ENCODE measurements at regions not wholly inside any gene's neighbourhood (a gene's known extent, or its start where the extent isn't known, plus 50 kb on each side); places are given as distances from the start of the nearest gene placed in this dataset.

DNA sequence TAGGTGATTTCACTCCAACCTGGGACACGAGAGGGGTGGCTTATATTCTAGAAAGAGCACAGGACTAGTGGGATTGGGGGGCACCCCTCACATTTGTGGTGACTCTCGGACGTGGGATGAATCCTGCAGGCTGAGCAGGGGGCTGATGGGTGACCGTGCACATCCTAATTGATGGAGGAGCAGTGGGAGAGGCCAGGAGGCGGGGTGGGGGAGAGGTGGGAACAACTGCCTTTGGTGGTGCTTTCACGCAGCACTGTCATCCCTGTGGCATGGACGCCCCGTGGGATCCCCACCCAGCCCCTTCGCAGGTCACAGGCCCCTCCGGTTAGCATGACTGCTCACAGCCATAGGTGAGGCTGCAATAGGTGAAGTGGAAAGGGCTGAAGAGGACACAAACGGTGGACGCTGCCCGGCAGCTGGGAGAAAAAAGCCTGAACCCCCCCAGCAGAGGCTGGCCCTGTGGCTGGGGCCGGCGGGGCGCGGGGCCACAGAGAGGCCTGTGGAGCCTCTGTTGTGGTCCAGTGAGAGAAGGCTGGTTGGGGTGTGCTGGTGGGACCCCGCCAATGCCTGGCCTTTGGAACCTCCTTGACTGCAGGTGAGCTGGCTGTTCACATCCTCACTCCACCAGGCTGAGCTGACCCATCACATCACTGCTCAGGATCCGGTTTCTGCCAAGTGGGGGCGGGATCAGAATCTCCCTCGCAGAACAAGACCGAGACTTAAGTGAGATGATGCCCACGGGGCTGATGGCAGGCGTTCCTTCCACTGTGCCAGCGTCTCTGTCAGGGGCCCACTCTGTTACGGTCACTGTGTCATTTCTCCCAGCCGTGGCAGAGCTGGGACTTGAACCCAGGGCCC, 325.4 kb downstream of the TEX29 start:
- no peak for DNase-seq (ENCODE audit: low spot score)

DNA sequence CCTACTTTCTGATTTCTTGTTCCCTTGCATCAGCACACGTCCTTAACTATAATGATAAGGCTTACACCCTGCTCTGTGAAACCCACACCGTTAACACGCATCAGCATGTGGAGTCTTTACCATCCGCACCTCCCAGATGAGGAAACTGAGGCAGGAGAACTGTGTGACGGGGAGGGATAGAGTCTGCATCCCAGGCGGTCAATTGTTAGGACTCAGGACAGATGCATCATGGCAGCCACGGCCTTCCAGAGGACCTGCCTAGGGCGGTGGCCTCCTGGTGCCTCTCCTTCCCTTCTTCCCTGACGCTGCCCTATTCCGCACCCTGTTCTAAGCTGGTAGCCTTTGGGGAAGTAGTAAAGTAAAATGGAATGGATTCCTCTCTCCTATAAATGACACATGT, 326.0 kb downstream of the TEX29 start:
- DNase-seq (ENCODE audit: low spot score), result no peak

DNA sequence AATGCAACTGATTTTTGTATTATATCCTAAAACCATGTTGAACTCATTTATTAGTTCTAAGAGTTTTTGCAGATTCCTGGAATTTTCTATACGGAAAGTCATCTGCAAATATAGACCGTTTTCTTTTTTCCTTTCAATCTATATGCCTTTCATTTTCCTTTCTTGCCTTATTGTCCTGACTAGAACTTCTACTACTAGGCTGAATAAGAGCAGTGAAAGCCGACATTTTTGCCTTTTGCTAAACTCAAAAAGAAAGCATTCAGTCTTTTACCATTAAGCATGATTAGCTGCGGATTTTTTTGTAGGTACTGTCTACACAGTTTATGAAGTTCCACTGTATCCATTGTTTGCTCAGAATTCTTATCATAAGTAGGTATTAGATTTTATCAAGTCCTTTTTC, 328.4 kb downstream of the TEX29 start:
- no peak for DNase-seq (ENCODE audit: low spot score)

DNA sequence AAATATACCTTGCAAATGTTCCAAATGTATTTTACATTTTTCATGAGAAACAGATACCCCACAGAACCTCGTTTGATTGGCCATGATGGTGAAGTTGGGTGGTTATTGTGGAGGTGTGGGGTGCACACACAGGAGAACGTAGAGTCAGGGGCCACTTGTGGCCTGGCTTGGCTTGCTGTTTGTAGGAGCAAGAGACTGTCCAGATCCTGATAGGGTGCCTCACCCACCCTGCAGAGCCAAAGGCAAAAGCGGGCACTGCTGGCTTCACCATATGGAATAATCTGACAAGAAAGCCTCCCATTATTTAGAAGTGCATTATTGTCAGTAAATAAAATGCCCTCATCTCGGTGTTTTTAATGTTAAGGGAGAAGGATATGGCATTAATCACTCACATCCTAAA, 330.2 kb downstream of the TEX29 start:
- DNase-seq (ENCODE audit: low spot score), result no peak

DNA sequence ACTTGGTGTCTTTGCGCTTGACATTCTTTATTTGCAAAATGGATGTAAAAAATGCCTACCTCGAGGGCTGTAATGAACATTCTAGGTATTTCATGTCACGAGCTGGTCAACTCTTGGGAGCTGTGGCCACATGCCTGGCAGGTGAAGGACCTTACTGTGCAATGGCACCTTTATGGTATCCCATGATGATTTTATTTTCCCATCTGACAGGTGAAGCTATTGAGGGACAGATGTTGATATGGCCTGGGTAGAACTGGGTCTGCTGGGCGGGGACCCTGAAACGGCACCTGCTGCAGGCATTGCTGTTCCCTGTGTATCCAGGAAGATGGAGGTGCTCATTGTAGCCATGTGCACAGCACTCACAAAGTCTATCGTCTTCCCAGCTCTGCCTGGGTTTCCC, 332.2 kb downstream of the TEX29 start:
- no peak for DNase-seq (ENCODE audit: low spot score)

DNA sequence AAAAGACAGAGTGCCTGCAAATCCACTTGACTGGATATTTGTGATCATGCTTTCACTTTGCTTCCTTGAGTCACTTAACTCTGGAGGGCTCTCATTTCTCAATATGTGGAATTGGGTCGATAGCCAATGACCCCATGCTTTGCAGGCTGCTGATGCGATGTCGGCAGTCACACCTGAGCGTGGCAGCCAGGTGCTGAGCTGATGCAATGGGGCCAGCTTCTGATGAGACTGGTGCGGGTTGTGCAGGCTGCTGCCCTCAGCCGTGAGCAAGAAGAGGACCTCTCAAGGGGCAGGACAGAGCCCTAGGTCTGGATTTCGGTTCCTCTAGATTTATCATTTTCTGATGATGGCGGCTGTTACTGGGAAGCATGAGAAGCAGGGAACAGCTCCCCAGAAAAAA, 334.1 kb downstream of the TEX29 start:
- DNase-seq (ENCODE audit: low spot score), result no peak

DNA sequence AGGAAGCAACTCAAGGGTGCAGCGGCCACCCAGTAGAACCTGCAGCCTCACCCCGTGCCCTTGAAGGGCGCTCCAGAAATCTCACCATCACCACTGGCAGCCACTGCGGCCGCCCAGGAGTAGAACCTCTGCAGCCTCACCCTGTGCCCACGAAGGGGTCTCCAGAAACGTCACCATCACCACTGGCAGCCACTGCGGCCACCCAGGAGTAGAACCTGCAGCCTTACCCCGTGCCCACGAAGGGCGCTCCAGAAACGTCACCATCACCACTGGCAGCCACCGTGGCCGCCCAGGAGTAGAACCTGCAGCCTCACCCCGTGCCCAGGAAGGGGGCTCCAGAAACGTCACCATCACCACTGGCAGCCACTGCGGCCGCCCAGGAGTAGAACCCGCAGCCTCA, 336.0 kb downstream of the TEX29 start:
- DNase-seq (ENCODE audit: low spot score), result no peak

DNA sequence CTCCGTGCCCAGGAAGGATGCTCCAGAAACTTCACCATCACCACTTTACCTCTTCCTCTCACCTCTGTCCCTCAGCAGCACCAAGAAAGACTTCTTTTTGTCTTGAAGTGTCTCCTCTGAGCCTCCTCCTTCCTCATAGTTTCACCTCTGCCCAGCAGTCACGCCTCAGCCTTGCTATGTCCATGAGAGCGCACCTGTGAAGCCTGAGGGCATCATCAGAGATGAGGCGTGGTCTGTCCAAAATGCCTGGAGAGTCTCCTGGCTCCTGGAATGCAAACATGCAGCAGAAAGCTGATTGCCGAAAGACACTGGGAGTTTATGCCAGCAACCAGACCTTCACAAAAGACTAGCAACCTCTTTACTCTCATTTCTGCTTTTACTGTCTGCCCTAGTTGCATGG, 336.6 kb downstream of the TEX29 start:
- DNase-seq (ENCODE audit: low spot score), result no peak

DNA sequence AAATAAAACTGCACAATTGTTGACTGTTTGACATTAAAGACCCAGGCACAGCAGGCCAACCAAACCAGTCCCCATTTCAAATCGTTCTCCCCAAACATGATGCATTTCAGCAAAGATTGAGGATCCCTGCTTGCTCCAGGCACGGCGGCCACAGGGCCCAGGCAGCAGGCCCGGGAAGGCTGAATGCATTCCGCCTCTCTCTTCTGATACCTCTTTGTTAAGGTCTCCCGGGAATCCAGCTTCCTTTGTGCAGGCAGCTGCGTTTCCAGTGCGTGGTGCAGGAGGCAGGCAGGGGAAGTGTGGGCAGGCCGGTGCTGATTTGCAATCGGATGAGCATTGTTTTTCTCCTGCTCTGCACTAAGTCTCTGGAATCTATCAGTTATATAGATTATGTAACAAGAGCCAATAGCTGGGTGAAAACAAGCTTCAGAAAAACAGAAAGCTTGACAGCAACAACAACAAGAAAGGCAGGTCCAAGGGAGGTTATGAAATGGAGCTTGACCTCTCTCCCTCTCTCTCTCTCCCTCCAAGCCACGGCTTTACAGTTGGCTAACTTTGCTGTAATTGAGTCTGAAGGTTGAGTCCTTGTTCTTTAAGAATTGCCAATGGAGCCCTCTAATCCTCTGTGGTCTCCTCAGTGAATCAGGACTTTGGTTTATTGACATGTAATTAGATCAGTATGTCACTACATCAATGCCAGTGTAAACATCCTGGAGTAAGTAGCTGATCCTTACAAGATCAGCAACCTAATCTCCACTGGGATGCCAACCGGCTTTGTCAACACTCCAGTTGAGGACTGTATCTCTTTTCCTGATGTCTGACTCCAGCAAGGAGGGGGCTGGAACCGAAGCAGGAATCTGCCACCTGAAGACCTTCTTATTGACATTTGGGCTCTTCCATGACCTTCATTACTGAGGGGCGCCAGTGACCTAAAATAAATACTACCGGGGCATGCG, 338.0 kb downstream of the TEX29 start:
- DNase-seq (ENCODE audit: low spot score), result no peak

DNA sequence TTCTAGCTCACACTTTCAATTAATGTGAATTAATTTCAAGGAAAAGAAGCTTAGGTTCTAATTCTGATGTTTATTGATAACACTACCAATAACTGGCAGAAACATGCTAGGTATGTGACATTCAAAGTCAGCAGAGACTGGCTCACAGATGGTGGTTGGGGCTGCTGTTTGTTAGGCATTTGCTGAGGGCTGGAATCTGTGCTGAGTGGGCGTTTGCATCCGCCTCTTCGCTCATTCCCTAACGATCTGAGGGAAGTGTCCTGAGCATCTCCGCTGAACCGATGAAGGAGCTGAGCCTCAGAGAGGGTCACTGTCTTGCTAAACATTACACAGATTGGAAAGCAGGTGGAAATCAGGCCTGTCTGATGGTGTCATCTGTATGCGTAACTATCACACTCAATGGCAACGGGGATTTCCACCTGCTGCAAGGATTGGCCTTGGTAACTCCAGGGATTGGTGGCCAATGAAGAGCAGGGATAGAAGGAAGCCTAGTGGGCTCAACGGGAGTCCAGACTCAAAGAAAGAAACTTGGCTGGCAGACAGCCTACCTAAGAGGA, 338.9 kb downstream of the TEX29 start:
- DNase-seq (ENCODE audit: low spot score), result no peak

DNA sequence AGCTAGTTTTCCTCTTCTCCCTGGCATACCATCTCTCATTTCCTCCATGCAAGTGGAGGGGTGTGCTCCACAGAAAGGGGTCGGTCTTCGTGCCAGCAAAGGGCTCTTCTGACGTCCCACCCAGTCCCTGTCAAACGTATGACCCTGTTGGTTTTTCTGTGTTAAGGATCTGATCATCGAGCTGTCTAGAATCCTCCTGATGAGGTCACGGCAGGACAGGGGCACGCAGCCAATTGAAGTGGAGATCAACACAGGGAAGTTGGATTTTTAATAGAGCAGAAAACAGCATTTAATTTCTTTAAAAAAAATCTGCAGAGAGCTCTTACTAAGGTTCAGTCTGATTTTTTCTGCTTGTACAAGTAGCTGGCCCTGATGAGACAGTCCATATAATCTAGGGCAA, 339.4 kb downstream of the TEX29 start:
- no peak for DNase-seq (ENCODE audit: low spot score)

DNA sequence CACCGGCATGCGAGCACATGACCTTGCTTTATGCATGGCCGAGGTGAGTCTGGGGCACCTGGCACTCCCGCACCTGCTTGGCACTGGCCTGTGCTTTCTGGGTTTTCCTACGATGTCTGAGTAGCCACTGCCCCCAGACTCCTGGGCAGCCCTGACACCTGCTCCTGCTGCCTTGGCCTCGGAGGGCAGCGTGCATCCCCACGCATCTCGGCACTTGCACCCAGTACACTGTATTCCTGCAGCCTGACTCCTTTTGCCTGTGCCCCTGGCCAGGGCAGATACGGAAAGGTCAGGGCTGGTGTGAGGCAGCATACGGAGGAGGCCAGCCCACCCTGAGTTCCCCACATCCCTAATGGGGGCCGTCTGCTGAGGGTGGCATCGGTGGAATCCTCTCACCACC, 340.6 kb downstream of the TEX29 start:
- no peak for DNase-seq (ENCODE audit: low spot score)

DNA sequence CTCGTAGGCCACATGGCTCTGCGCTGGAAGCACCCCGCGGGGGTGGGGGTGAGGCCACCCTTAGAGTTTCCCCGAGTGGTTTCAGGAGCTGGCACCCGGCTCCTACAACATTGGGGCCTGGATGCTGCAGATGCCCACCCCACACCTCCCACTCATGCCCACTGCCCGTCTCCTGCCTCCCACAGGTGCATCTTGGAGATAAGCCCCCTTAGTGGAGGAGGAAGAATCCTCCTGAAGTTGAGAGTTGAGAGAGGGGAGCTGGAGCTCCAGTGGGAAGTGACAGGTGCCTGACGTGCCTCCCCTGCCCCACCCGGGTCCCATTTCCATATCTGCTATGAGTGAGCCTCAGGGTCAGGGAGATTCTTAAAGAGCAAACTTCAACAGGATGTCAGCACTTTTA, 341.3 kb downstream of the TEX29 start:
- DNase-seq (ENCODE audit: low spot score), result no peak

DNA sequence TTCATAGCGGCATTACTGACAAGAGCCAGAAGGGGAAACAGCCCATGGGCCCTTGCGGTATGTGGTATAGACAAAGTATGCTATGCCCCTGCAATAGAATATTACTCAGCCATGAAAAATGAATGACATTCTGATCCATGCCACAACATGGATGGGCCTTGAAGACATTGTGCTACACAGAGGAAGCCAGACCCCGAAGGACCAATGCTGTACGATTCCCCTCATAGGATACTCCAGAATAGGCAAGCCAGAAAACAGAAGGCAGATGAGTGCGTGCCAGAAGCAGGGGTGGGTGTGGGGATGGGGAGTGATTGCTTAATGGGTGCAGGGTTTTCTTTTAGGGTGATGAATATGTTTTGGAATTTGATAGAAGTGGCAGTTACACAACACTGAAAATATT, 342.0 kb downstream of the TEX29 start:
- no peak for DNase-seq (ENCODE audit: low spot score)

DNA sequence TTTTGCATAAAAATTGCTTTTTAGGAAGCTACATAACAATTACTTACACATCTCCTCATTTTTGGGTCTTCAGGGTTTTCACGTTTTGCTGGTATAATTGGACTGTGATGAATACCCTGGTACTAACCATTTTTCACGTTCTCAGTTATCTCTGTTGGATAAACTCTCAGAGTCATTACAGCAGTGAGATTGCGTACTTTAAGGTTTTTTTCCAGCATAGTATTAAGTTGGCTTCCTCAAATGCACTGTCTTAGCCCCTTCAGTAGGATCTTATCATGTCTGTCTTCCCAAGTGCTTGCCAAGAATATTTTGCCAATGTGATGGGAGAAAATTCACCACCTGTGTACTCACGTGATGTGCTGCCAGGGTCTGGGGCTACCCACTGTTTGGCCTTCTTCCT, 342.5 kb downstream of the TEX29 start:
- DNase-seq (ENCODE audit: low spot score), result no peak

DNA sequence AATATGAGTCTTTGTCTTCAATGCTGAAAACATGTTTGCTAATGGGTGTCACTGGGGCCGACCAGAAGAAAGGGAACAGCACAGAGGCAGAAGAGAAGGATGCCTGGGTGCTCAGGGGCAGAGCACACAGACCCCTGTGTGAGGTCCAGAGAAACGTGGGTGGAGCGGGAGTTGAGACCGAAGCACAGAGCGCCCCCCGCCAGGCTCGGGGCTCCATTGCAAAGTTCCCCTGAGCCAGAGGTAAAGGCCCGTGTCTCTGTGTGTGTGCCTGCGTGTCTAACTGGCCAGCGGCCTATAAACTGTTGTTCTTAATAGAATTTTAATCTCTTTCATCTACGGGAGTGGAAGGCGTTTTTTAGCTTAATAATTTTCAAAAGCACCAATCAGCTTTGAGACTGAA, 343.1 kb downstream of the TEX29 start:
- DNase-seq (ENCODE audit: low spot score), result no peak

DNA sequence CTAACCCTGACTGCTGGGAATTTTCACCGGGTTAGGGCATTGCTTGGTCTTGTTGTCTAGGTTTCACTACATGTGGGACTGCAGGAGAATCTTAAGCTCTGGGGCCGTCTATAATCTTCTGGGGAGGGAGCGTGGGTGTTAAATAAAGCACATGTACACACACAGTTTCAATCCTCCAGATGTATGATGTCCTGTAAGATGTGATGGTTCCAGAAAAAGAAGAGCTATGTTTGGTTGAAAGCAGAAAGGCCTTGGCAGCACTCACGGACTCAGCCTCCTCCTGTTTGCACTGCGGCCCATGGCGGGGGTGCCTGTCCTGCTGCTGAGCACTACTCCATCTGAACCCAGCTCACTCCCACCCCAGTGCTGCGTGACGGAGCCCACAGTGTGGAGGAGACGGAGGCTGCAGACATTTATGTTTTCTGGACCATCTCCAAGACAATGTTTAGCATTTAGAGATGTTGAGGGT, 343.5 kb downstream of the TEX29 start:
- no peak for DNase-seq (ENCODE audit: low spot score)

DNA sequence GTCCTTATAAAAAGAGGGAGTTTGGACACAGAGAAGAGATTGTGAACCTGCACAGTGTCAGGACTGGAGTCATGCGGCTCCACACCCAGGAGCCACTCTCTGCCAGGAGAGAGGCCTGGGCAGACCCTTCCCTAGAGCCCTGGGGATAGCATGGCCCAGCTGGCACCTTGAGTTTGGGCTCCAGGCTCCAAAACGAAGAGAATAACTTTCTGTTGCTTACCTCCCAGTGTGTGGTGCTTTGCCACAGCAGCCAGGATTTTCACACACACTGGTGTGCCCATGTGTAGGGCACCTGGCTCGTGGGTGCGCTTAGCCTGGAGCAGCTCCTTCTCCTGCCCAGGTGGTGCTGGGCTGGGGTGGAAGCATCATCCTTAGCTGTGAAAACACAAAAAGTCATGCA, 344.3 kb downstream of the TEX29 start:
- DNase-seq (ENCODE audit: low spot score), result no peak

DNA sequence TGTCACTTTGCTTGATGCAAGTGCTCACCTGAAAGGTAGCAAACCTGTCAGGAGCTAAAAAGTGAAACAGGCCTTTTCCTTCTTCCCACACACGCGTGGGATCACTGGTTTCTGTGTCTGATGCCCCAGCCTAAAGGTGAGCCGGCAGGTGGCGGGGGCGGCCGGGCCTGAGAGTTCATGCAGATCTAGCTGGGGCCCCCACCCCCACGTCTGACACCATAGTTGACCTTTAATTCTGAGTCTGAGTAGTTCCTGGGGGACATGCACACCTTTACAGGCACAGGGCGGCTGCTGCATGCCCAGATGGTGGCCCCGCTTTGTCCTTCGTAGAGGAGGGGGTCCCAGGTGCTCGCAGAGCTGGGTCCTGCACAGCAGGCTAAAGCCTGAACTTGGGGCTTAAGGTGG, 345.3 kb downstream of the TEX29 start:
- DNase-seq (ENCODE audit: low spot score), result no peak

DNA sequence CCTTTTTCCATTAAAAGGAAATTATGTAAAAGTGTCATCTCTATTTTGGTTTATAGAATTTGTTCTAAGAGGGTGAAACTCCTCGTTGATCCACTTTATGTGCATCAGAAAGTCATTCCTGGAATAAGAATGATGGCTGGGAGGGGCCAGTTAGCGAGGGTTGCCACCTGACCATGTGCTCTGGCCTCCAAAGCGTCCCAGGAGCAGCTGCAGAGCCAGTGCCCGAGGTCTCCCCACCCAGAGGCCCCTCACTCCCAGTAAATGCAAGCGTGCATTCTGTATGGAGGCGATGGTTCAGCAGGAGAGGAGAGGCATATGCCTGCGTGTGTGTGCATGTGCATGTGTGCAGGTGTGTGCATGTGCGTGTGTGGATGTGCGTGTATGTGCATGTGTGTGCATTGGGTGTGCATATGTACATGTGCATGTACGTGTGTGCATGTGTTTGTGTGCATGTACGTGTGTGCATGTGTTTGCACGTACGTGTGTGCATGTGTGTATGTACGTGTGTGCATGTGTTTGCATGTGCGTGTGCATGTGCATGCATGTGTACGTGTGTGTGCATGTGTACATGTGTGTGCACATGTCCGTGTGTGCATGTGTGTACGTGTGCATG, 345.8 kb downstream of the TEX29 start:
- no peak for DNase-seq (ENCODE audit: low spot score)

DNA sequence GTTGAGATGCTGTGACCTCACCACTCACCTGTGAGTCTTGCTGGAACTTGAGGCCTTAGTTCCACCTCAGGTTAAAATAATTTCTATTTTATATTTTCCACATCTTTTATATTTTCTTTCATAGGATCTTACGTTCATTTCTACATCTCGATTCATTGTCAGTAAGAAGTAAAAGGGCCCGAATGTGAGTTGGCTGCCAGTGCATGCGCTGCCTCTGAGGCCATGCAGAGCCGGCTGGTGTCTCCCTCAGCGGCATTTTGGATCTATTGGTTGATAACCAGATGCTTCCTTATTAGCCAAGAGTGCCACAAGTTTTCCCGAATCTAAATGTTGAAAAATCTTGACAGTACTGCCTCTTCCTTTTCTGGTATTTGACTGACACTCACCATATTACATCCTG, 347.3 kb downstream of the TEX29 start:
- DNase-seq (ENCODE audit: low spot score), result no peak

DNA sequence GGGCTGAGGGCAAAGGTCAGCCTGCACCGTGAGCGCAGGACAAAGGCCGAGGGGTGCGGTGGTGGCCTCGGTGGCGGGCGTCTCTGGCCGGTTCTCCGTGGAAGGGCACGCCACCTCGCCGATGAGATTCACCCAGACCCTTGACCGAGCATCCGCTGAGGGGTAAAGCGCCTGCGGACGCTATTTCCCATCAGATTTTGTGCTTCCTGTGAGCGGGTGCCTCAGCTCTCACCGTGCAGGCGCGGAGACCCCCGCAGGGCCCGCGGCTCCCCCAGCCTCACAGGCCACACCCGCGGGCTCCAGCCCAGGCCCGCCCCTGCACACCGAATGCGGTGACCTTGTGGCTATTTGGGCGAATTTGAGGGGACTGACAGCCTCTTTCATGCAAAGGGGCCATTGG, 348.0 kb downstream of the TEX29 start:
- no peak for DNase-seq (ENCODE audit: low spot score)
